RKO (cell line): ENCODE measurements at regions not wholly inside any gene's neighbourhood (a gene's known extent, or its start where the extent isn't known, plus 50 kb on each side); places are given as distances from the start of the nearest gene placed in this dataset.
"Not testable (repeated sequence)": the region's sequence is repeated elsewhere in the genome, so short reads cannot be mapped to it uniquely, and the experiment has no call there.

Experiments
- DNase-seq: peaks from one replicate; pipeline ENCODE4 v3.0.0-alpha.2; 2016; ENCODE audit warnings: low spot score

DNA sequence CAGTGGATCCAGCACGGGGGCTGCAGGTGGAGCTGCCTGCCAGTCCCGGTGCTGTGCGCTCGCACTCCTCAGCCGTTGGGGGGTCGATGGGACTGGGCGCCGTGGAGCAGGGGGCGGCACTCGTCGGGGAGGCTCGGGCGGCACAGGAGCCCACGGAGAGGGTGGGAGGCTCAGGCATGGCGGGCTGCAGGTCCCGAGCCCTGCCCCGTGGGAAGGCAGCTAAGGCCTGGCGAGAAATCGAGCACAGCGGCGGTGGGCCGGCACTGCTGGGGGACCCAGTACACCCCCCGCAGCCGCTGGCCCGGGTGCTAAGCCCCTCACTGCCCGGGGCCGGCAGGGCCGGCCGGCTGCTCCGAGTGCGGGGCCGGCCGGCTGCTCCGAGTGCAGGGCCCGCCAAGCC is 52.3 kb upstream of the MARK1 start:
- DNase-seq, result not testable (repeated sequence)

DNA sequence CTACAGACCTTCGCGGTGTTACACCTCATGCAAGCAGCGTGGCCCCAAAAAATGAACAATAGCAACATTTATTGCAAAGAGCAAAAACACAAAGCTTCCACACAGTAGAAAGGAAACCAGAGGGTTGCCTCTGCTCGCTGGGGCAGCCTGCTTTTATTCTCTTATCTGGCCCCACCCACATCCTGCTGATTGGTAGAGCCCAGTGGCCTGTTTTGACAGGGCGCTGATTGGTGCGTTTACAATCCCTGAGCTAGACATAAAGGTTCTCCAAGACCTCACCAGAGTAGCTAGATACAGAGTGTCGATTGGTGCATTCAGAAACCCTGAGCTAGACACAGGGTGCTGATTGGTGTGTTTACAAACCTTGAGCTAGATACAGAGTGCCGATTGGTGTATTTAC is 52.8 kb upstream of the MARK1 start:
- DNase-seq, result not testable (repeated sequence)

DNA sequence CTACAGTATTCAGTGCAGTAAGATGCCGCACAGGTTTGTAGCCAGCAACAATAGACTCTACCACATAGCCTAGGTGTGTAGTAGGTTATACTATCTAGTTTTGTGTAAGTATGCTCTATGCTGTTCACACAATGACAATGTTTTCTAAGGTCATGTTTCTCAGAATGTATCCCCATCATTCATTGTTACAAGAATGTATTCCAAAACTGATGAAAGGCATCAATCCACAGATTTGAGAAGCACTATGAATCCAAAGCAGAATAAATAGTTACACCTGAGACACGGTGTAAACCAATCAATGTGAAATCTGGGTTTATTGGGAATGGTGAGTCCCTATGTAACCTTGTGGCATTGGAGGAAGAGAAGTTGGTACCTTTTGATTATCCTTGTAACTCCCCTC is 54.5 kb upstream of the MARK1 start:
- DNase-seq, result no peak

DNA sequence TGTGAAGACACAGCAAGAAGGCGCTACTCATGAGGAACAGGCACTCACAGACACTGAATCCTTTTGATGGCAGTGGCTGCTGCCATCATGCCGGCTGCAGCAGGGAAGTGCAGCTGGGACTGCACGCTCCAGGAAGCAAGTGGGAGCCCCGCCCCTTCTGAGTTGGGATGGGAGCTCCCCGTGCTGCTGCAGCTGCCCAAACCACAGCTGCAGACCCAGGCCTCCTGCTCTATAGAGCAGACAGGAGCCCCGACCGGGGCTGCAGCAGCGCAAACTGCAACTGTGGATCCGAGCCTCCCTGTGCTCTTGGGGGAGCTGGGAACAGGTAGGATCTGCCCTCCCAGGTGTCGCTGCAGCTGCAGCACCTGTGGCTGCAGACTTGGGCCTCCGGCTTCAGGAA is 65.2 kb upstream of the MARK1 start:
- no peak for DNase-seq

DNA sequence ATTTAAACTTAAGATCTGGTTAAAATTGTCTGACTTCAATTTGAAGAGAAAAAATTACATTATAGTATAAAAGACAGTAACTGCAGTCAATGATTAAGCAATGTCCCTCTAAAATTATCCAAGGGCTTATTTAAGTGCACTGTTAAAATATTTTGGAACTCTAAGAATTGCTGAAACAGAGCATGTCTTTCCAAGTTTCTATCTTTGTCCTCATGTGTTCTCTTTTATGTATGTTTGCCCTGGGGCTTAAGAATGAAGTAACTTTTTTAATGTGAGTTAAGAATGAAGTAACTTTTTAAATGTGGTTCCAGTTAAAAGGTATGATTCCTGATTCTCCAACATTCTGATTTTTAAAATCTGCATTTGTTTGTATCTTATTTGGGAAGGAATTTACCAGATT is 69.0 kb upstream of the MARK1 start:
- DNase-seq, result no peak

DNA sequence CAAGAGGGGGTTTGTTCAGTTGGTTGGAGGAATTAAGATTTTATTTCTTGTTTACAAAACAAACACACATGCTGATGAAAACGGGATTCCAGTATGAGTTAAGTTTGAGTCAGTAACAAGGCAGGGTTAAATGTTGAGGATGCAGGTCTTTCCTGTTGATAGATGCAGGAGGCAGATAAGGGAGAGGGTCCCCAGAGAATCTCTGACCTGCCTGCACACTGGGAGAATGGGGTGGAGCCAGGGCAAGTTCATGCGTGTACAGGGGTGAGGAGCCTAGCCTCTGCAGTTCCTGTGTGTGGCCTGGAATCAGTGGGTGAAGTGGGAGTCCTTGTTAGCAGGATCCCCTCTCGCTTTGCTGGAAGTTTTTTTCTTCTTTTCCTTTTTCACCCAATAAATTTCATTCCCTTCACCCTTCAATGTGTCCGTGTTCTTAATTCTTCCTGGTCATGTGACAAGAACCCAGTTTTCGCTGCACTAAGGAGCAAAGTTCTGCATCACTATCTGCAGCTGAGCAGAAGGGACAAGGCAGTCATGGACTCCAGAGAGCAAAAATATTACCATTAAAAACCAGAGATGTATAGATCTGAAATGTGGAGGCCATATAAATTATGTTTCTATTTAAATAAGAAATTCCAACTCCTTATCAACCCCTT is 69.9 kb upstream of the MARK1 start:
- no peak for DNase-seq

DNA sequence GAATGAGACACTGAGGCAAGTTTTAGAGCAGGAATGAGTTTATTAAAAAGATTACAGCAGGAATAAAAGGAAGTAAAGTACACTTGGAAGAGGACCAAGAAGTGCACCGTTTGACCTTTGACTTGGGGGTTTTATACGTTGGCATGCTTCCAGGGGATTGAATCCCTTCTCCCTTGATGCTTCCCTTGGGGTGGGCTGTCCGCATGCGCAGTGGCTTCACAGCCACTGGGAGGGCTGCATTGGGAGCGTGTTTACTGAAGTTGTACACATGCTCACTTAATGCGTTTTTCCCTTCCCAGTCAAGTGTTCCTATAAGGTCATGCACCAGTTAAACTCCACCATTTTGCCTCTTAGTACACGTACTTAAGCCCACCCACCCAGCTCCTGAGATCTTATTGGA is 72.4 kb upstream of the MARK1 start:
- DNase-seq, result no peak

DNA sequence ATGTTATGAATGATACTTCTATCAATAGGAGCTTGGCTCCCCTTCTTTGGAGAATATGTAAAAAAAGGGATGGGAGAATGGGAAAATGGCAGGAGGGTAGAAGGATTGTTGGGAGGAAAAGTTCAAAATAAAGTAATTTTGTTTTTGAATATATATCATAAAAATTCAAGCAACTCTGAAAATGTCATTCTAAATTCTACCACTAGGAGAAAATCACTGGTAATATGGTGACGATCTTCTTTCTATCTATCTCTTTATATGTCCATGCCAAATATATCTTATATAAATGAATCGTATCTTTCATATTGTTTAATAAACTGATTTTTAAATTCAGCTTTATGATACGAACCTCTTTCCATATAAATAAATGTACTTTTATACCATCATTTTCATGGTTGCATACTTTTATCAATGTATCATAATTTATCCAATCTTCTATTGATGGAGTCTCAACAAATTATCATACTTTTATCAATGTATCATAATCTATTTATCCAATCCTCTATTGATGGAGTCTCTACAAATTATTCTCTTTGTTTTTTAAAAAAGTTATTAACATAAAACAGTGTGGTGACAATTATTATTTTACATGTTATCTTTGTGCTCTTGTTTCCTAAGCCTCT is 73.7 kb upstream of the MARK1 start:
- peak; percentile 12 for DNase-seq

DNA sequence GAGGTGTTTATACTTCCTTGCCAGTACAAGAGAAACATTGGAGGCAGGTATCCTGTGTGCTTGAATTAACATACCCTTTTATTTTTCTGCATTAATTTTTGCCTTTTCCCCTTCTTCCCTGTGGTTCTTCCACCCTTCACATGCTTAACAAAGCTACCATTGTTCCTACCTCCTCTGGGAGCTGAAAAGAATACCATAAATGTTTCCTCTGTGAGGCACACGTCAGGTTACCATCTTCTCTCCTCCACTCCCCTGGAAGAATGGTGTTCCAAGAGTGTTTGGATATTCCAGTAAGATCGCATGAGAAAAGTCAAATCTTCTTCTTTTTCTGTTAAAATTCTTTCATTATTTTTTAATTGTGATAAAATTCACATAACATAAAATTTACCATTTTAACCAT is 74.6 kb upstream of the MARK1 start:
- DNase-seq, result no peak

DNA sequence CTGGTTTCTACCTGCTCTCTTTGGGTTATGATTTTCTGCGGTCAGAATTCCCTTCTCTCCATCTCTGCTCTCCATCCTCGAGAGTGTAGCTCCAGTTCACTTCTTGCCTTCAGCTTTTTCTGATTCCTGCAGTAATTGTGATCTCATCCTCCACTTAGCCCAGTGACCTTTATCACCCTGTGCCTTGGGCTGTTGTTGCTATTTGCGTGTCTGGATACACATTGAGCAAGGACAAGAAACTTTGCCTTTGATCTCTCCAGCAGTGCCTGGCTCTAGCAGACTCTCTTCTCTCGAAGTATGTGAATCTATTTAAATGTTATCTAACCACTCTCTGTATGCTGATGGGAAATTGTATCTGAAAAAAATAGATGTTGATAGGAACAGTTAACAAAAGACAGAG is 76.4 kb upstream of the MARK1 start:
- no peak for DNase-seq

DNA sequence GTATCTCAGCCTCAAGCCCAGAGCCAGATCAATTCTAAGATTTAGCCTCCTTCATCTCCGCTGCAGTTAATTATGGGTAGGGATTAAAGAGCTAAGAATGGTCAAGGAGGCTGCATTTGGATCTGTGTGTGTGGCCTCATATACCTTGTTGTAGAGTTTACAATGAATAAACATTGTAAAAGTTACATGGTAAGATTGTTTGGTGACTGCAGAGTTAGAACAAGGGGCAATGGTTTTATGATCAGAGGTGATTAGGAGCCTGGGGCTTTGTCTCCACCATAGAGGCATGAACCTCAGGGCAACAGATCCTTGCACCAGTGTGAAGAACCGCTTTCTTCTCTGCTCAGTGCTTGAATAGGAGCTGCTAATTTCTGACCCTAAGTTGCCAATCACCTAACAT is 77.0 kb upstream of the MARK1 start:
- DNase-seq, result no peak

DNA sequence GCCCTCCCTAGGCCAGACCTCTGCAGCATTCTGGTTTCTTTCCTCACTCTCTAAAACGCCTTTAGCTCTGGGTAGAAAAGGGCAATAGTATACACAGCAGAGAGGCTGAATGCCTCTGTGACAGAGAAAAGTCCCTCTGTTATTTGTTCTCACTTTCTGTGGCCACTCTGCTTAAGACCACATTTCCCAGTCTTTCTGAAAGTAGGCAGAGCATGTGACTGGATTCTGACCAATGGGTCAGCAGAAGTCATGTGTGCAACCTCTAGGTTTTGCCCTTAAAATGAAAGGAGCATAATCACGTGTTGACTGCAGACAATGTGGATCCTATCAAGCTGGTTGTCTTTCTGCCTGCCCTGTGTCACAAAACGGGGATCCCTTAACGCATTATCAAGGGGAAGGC is 79.7 kb upstream of the MARK1 start:
- DNase-seq, result no peak

DNA sequence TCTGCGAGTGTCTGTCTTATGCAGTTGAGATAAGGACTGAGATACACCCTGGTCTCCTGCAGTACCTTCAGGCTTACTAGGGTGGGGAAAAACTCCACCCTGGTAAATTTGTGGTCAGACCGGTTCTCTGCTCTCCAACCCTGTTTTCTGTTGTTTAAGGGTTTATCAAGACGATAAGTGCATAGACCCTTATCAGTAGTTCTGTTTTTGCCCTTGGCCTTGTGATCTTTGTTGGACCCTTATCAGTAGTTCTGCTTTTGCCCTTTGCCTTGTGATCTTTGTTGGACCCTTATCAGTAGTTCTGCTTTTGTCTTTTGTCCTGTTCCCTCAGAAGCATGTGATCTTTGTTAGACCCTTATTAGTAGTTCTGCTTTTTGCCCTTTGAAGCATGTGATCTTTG is 83.3 kb upstream of the MARK1 start:
- not testable (repeated sequence) for DNase-seq

DNA sequence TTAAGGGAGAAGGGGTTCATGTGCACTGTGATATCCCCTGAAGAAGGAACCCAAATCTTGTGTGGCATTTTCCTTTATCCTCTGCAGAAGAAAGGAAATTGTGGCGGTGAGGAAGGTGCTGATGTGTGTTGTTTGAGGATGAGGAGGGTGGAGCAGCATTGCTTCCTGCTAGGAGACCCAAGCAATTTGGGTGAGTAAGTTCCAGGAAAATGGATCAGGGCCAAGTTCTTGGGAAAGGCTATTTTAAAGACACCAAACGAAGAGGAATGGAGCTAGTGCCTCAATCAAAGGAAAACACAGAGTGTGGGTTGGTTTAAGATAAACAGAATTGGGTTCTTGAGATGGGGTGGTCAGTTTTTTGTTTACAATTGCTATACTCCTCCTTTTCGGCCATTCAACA is 86.7 kb upstream of the MARK1 start:
- DNase-seq, result no peak

DNA sequence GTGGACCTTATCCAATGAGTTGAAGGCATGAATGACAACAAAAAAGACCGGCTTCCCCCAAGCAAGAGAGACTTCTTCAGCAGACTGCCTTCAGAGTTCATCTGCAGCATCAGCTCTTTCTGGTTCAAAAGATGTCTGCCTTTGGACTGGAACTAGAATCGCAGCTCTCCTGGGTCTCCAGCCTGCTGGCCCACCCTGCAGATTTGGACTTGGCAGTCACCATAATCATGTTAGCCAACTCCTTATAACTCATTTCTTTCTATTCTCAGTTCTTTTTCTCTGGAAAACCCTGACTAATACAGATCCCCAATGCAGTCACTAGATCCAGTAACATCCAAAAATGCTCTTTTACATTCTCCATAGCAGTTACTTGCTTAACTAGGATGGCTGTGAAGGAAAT is 89.2 kb upstream of the MARK1 start:
- no peak for DNase-seq

DNA sequence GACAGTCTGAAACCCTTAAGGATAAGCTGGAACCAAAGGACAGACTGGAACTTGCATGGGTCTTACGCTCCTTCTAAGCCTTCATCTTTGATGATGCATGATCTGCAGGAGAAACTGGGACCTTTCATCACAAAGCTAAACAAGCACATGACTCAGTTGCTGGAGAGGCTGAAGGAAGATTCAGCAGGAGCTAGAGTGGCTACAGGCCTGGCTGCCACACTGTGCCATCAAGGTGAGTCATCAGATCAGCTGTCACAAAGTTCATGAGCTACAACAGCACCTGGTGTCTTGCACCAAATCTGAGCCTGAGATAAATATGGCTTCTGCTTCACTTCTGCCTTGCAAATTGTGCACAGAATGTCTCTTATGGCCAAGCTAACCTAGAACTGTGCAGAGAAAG is 95.5 kb upstream of the MARK1 start:
- DNase-seq, result peak; percentile 16

DNA sequence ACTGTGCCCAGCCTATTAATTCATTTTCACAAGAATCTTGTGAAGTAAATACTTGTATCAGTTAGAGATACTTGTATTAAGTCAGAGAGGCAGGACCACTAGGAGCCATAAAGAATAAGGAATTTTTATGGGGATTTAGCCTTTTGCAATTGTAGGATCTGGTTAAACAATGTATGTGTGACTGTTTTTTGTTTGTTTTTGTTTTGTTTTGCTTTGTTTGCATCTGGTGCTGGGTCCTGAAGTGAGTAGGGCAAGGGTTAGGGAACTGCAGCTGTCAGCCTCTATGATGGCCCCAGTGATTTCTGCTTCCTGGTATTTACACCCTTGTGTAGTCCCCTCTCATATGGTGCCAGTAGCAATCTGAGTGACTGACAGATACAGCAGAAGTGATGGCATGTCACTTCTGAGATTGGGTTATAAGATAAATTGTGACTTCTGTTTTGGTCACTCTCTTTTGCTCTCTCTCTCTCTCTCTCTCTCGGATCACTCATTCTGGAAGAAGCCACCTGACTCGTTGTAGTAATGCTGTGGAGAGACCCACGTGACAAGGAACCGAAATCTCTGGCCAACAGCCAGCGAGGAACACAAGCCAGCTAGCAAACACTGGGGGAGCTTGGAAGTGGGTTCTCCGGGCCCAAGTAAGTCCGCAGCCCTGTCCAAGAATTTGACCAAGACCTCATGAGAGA is 96.2 kb upstream of the MARK1 start:
- DNase-seq, result no peak

DNA sequence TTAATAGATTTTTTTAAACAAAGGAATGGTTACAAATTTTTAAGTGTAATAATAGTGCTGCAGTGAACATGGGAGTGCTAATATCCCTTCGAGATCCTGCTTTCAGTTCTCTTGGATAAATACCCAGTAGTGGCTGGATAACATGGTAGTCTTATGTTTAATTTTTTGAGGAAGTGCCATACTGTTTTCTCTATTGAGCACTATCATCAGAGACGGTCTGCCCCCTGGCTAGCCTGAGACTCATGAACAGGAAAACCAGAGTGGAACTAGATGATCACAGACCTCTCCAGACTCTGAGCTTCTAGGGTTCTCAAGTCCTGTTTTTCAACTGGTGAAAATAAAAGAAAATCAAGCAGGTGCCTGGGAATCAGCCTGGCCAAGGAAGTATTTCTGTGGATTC is 97.3 kb upstream of the MARK1 start:
- no peak for DNase-seq

DNA sequence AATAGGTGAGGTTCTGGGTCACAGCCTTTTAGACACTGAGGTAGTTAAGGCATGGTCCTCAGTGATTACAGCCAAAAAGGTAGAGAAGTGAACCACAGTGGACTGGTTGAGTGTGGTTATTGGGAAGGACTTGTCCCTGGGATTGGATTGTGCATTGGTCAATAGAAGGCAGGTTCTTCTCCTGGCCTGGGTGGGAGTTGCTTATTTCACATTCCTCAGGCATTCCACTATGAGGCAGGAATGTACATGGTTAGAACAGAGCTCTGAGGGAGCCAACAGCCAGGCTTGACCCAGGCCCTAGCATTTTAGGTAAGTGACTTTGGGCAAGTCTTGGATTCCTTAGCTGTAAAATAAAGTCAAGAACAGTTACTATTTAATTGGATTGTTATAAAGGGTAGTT is 97.9 kb upstream of the MARK1 start:
- DNase-seq, result no peak

DNA sequence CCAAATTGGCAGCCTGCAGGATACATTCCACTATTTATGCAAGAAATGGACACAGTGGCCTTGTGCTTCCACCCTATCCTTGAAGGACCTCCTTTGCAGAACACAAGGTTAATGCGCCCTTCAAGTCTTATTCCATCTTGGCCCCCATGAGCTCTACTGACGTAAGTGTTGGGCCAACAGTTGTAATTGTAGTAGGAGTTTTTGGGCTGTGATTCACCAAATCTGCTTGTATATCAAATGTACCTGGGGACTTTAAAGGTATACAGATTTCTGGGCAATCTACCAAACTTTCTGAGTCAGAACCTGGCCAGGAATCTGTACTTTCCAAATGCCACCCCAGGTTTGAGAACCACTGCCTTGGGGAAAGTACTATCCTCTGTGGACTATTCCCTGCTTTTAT is 100.9 kb upstream of the MARK1 start:
- no peak for DNase-seq

DNA sequence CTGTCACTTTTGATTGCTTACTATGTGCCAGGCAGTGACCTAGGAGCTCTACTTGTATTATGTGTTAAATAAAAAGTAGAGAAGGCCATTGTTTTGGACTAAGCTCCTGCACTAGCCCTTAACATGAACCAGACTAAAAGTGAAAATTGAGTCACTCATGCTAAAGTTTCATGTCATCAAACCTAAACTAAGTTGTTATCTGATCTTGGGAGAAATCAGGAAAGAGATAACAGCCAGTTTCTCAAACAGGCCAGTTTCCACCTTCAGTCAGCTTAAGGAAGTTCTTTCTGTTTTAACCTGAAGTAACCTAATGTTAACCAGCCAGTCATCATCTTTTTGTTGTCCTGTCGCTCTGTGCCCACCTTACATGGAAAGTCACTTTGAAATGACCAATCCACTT is 102.1 kb upstream of the MARK1 start:
- no peak for DNase-seq

DNA sequence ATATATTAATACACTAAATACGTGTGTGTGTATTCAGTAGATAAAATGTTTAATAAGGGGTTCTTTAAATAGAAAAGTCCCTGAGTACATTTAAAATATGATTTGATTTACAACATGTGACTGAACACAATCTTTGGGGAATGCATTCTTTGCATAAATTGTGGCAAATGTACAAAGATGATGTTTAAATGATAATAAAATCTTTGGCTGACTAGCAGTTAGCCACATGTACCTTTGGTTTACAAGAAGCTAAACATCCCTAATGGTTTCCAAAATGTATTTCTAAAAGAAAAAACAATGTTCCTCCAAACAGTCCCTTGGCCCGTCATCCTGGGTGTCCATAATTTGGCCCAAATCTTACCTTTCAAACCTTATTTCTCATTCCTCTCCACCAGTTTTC is 106.4 kb upstream of the MARK1 start:
- DNase-seq, result no peak

DNA sequence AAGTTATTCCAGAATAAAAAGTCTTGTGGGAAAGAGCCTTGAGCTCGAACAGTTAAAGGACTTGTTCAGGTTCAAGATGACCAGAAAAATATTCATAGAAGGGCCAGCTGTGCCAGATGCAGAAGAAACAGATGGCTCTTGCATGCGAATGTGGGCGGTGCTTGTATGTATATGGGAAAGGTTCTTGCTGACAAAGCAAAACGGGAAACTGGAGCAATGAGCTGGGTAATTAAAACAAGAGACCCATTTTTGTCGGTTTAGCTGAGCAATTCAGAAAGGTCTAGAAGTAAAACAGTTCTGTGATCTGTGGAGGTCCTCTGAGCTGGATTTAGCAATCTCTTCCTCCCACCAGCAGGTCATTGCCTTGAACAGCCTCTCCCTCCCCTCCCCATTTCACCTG is 107.2 kb upstream of the MARK1 start:
- DNase-seq, result no peak

DNA sequence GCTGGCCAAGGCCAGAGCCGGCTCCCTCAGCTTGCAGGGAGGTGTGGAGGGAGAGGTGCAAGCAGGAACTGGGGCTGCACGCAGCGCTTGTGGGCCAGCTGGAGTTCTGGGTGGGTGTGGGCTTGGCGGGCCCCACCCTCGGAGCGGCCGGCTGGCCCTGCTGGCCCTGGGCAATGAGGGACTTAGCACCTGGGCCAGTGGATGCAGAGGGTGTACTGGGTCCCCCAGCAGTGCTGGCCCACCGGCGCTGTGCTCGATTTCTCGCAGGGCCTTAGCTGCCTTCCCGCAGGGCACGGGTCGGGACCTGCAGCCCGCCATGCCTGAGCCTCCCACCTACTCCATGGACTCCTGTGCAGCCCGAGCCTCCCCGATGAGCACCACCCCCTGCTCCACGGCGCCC is 115.6 kb upstream of the MARK1 start:
- not testable (repeated sequence) for DNase-seq
